HCT116 (cell line): ENCODE measurements at regions not wholly inside any gene's neighbourhood (a gene's known extent, or its start where the extent isn't known, plus 50 kb on each side); places are given as distances from the start of the nearest gene placed in this dataset.

Source experiments
- CTCF ChIP-seq, 3 experiments: fragments of 200-600 bp in 1 of 3; sonication (generic) in 1 of 3; IDR thresholded peaks in 2 of 3; conservative IDR thresholded peaks in 1 of 3; 2 replicates each; pipeline ENCODE4 v1.5.1; 2012 to 2017; ENCODE audit warnings: low read depth in 2 of 3, low read length in 2 of 3, antibody characterized with exemption in 1 of 3, borderline replicate concordance in 1 of 3, control low read depth in 1 of 3, mild to moderate bottlenecking in 1 of 3, mixed read lengths in 1 of 3, mixed run types in 1 of 3, moderate library complexity in 1 of 3; ENCODE audit not compliant: insufficient read depth in 1 of 3
- EZH2 ChIP-seq: fragments of 200-600 bp; sonication (generic); IDR thresholded peaks from 2 replicates; pipeline ENCODE4 v1.6.1; 2017; ENCODE audit warnings: antibody characterized with exemption, mixed run types
- EZH2phosphoT487 ChIP-seq: fragments of 200-600 bp; IDR thresholded peaks from 2 replicates; pipeline ENCODE4 v1.6.1; 2018; ENCODE audit warnings: antibody characterized with exemption, borderline replicate concordance
- POLR2A ChIP-seq: IDR thresholded peaks from 2 replicates; pipeline ENCODE4 v1.7.0; 2011; ENCODE audit warnings: borderline replicate concordance; ENCODE audit not compliant: insufficient read depth, insufficient read length; ENCODE audit errors: extremely low read depth
- RAD21 ChIP-seq: IDR thresholded peaks from 2 replicates; pipeline ENCODE4 v1.6.1; 2012; ENCODE audit warnings: low read depth, mild to moderate bottlenecking
- REST ChIP-seq: IDR thresholded peaks from 2 replicates; pipeline ENCODE4 v1.6.1; 2012; ENCODE audit warnings: low read depth
- SIN3A ChIP-seq: IDR thresholded peaks from 2 replicates; pipeline ENCODE4 v1.6.1; 2012; ENCODE audit warnings: low read depth
- SRF ChIP-seq: IDR thresholded peaks from 2 replicates; pipeline ENCODE4 v1.6.1; 2012; ENCODE audit warnings: low read depth
- TCF7L2 ChIP-seq: IDR thresholded peaks from 2 replicates; pipeline ENCODE4 v1.7.0; 2011; ENCODE audit warnings: borderline replicate concordance, inconsistent platforms; ENCODE audit not compliant: insufficient read depth, insufficient read length; ENCODE audit errors: extremely low read depth
- TF ChIP-seq, protein P1 (sequence below): IDR thresholded peaks from 2 replicates; pipeline ENCODE4 v1.6.1; 2012

DNA sequence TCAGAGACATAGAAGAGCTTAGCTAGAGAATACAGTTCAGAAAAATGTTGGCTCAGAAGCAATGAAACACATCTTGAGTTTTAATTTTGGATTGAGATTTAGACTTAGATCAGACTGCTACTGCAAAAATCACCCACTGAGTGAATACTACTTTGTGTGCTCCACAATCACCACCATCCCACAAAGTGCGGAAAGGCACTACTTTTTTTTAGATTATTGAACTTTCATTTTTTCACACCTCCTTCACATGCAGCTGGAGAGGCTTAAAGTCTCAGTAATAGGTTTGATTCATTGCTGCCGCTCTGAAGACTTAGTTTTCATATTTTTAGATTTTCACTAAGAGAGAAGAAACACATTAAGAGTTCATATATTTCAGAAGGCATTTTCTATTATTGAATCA lies 289.9 kb upstream of the PRR20A start:
- no peak for TF ChIP-seq EZH2phosphoT487
- no peak for TF ChIP-seq EZH2
- TF ChIP-seq CTCF (IDR thresholded peaks at IDR 0.05 in 2 of 3, conservative IDR thresholded peaks at IDR 0.05 in 1 of 3; ENCODE audit: borderline replicate concordance in 1 of 3, insufficient read depth in 1 of 3, low read depth in 2 of 3, low read length in 2 of 3), result no peak
- TF ChIP-seq, protein P1, sequence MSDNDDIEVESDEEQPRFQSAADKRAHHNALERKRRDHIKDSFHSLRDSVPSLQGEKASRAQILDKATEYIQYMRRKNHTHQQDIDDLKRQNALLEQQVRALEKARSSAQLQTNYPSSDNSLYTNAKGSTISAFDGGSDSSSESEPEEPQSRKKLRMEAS, result no peak
- TF ChIP-seq REST, result no peak
- TF ChIP-seq RAD21, result no peak
- TF ChIP-seq SIN3A, result no peak
- no peak for TF ChIP-seq TCF7L2
- TF ChIP-seq SRF, result no peak
- TF ChIP-seq POLR2A, result no peak
